Panc1 (cell line): ENCODE measurements at regions not wholly inside any gene's neighbourhood (a gene's known extent, or its start where the extent isn't known, plus 50 kb on each side); places are given as distances from the start of the nearest gene placed in this dataset.

Source experiments
- ATAC-seq: fragments of 200-7000 bp; cut with Tn5 transposase; 2 replicates; pipeline ENCODE4 v1.9.1; 2020; ENCODE audit warnings: mild to moderate bottlenecking, moderate library complexity
- BruUV-seq: library from RNA; stranded (reverse); fragments of 400-500 nt; replicated peaks from 2 replicates; lab custom pipeline; 2021; lab: Mats Ljungman, UMichigan
- CTCF ChIA-PET: fragments of 300-600 bp; sonication (Branson Sonifier 250); formaldehyde crosslinking; loops from one replicate; lab custom pipeline; 2022; ENCODE audit warnings: antibody characterized with exemption; lab: Charles Lee
- POLR2A ChIA-PET: fragments of 300-600 bp; sonication (Branson Sonifier 250); formaldehyde crosslinking; loops from one replicate; lab custom pipeline; 2022; ENCODE audit warnings: antibody characterized with exemption; lab: Charles Lee
- DNase-seq: peaks from one replicate; pipeline ENCODE4 v3.0.0-alpha.2; 2010; ENCODE audit warnings: low read depth, low spot score
- H3K27ac ChIP-seq: 2 replicates; pipeline ENCODE4 v1.5.1; 2011; ENCODE audit warnings: mild to moderate bottlenecking, low read length, inconsistent platforms
- H3K27me3 ChIP-seq: fragments of 200-500 bp; sonication (Bioruptor generic); 2 replicates; pipeline ENCODE4 v1.6.0; 2014; ENCODE audit warnings: low read length, inconsistent platforms; ENCODE audit not compliant: control insufficient read depth, insufficient read depth
- H3K36me3 ChIP-seq: fragments of 200-500 bp; sonication (Bioruptor generic); 2 replicates; pipeline ENCODE4 v1.5.1; 2014; ENCODE audit warnings: inconsistent platforms, mild to moderate bottlenecking, low read length, moderate library complexity; ENCODE audit not compliant: control insufficient read depth, insufficient read depth
- H3K4me1 ChIP-seq: 2 replicates; pipeline ENCODE4 v1.5.1; 2011; ENCODE audit warnings: inconsistent platforms, mild to moderate bottlenecking, low read length, moderate library complexity; ENCODE audit not compliant: control insufficient read depth, insufficient read depth
- H3K4me3 ChIP-seq, 2 experiments: 2 replicates each; pipeline ENCODE4 v1.5.1; 2011 to 2012; ENCODE audit warnings: low read depth in 2 of 2, low read length in 2 of 2, mild to moderate bottlenecking in 2 of 2, inconsistent platforms in 1 of 2, moderate library complexity in 1 of 2
- H3K9me3 ChIP-seq: fragments of 200-500 bp; sonication (Bioruptor generic); 2 replicates; pipeline ENCODE4 v1.5.1; 2014; ENCODE audit warnings: low read depth, mild to moderate bottlenecking, inconsistent platforms, low read length, moderate library complexity; ENCODE audit not compliant: control insufficient read depth, insufficient read depth
- CTCF ChIP-seq: fragments of 450-650 bp; IDR thresholded peaks from 2 replicates; pipeline ENCODE4 v1.5.1; 2017; ENCODE audit warnings: mild to moderate bottlenecking
- POLR2AphosphoS5 ChIP-seq: IDR thresholded peaks from 2 replicates; pipeline ENCODE4 v1.6.1; 2012; ENCODE audit warnings: mild to moderate bottlenecking, low read depth, low read length, moderate library complexity
- REST ChIP-seq, 2 experiments: IDR thresholded peaks; 2 replicates each; pipeline ENCODE4 v1.6.1; 2011 to 2012; ENCODE audit warnings: low read depth in 2 of 2, control low read depth in 1 of 2, low read length in 1 of 2, mild to moderate bottlenecking in 1 of 2, moderate library complexity in 1 of 2; ENCODE audit not compliant: insufficient read depth in 1 of 2
- SIN3A ChIP-seq: IDR thresholded peaks from 2 replicates; pipeline ENCODE4 v1.6.1; 2012; ENCODE audit warnings: low read depth, mild to moderate bottlenecking, low read length, moderate library complexity, borderline replicate concordance; ENCODE audit not compliant: insufficient read depth
- TCF7L2 ChIP-seq: IDR thresholded peaks from 2 replicates; pipeline ENCODE4 v1.6.1; 2011; ENCODE audit warnings: mild to moderate bottlenecking, low read depth, low read length, inconsistent platforms
- in situ Hi-C: cut with HindIII; loops from 2 replicates; pipeline ENCODE4 v1.10.0; 2016; ENCODE audit warnings: low sequenced_read_pairs, low pct_unique_long_range_greater_than_20kb
- intact Hi-C: fragments of 100-400 bp; cut with micrococcal nuclease; formaldehyde crosslinking; loops from one replicate; pipeline ENCODE4 v1.10.0; 2022; ENCODE audit not compliant: unreplicated experiment

GRCh38 chr11:93279851-93280347 lies 50.6 kb upstream of the DEUP1 start:
- no peaks in the 10 kb centered on the region for H3K9me3 ChIP-seq
- TF ChIP-seq REST (IDR thresholded peaks at IDR 0.05; ENCODE audit: insufficient read depth in 1 of 2, low read depth in 2 of 2, low read length in 1 of 2) (no peak), TCF7L2 (no peak), POLR2AphosphoS5 (no peak), SIN3A (no peak), CTCF (no peak)
- no peaks in the 10 kb centered on the region for H3K36me3 ChIP-seq
- in situ Hi-C loops: loop anchor here (5.0 kb wide), 1 partner anchor 62 kb away; no protein-coding TSS in a partner anchor
- intact Hi-C loops: no loop called here
- no peaks in the 10 kb centered on the region for H3K27me3 ChIP-seq
- H3K27ac ChIP-seq: no peak overlapping the region
- CTCF ChIA-PET: no interaction called here
- POLR2A ChIA-PET: no interaction called here
- ATAC-seq: no peak
- no peak for DNase-seq
- H3K4me1 ChIP-seq: no peaks in the 10 kb centered on the region
- no TSS peak for BruUV-seq
- H3K4me3 ChIP-seq: no peak overlapping the region
